ENCODE measurements at regions not wholly inside any gene's neighbourhood (a gene's known extent, or its start where the extent isn't known, plus 50 kb on each side); places are given as distances from the start of the nearest gene placed in this dataset.

- TF ChIP-seq POLR2A (IDR thresholded peaks at IDR 0.05; ENCODE audit: low read depth, low read length): no peak
- TF ChIP-seq, protein P1, sequence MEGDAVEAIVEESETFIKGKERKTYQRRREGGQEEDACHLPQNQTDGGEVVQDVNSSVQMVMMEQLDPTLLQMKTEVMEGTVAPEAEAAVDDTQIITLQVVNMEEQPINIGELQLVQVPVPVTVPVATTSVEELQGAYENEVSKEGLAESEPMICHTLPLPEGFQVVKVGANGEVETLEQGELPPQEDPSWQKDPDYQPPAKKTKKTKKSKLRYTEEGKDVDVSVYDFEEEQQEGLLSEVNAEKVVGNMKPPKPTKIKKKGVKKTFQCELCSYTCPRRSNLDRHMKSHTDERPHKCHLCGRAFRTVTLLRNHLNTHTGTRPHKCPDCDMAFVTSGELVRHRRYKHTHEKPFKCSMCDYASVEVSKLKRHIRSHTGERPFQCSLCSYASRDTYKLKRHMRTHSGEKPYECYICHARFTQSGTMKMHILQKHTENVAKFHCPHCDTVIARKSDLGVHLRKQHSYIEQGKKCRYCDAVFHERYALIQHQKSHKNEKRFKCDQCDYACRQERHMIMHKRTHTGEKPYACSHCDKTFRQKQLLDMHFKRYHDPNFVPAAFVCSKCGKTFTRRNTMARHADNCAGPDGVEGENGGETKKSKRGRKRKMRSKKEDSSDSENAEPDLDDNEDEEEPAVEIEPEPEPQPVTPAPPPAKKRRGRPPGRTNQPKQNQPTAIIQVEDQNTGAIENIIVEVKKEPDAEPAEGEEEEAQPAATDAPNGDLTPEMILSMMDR (conservative IDR thresholded peaks at IDR 0.05; ENCODE audit: low read depth, low read length): no peak
- no peak for TF ChIP-seq RAD21 (IDR thresholded peaks at IDR 0.05; ENCODE audit: low read length)
- no peak for TF ChIP-seq FOS (IDR thresholded peaks at IDR 0.05; ENCODE audit: low read depth, low read length)
- no peak for TF ChIP-seq RCOR1 (IDR thresholded peaks at IDR 0.05; ENCODE audit: insufficient replicate concordance, low read length)
- TF ChIP-seq, protein P2, sequence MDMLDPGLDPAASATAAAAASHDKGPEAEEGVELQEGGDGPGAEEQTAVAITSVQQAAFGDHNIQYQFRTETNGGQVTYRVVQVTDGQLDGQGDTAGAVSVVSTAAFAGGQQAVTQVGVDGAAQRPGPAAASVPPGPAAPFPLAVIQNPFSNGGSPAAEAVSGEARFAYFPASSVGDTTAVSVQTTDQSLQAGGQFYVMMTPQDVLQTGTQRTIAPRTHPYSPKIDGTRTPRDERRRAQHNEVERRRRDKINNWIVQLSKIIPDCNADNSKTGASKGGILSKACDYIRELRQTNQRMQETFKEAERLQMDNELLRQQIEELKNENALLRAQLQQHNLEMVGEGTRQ (IDR thresholded peaks at IDR 0.05; ENCODE audit: low read depth, low read length): no peak
- TF ChIP-seq NFE2L2 (IDR thresholded peaks at IDR 0.05; ENCODE audit: low read depth, low read length): no peak
These were observed 144.4 kb downstream of the SCARB1 start for GRCh38 chr12:124719231-124719630.

All from IMR-90 (cell line).